BLaER1 treated with 17β-estradiol and CSF1 and Interleukin-3, amounts not matched to agents 10 nM and 100 nM (cell line): ENCODE measurements at regions not wholly inside any gene's neighbourhood (a gene's known extent, or its start where the extent isn't known, plus 50 kb on each side); places are given as distances from the start of the nearest gene placed in this dataset.

Experiments
- H3K27ac ChIP-seq, 11 experiments: shearing (Covaris generic); formaldehyde crosslinking; 2 replicates each; pipeline ENCODE4 v1.8.1; 2022
- H3K27me3 ChIP-seq, 11 experiments: shearing (Covaris generic); formaldehyde crosslinking; 2 replicates each; pipeline ENCODE4 v1.8.1; 2022
- H3K36me3 ChIP-seq, 11 experiments: shearing (Covaris generic); formaldehyde crosslinking; 2 replicates each; pipeline ENCODE4 v1.8.1; 2022
- H3K4me1 ChIP-seq, 10 experiments: shearing (Covaris generic); formaldehyde crosslinking; 2 replicates each; pipeline ENCODE4 v1.8.1; 2022
- H3K4me2 ChIP-seq, 11 experiments: shearing (Covaris generic); formaldehyde crosslinking; 2 replicates each; pipeline ENCODE4 v1.8.1; 2022
- H3K4me3 ChIP-seq, 10 experiments: shearing (Covaris generic); formaldehyde crosslinking; 2 replicates each; pipeline ENCODE4 v1.8.1; 2022
- H3K9ac ChIP-seq, 11 experiments: shearing (Covaris generic); formaldehyde crosslinking; 2 replicates each; pipeline ENCODE4 v1.8.1; 2022
- H3K9me3 ChIP-seq, 11 experiments: shearing (Covaris generic); formaldehyde crosslinking; replicated peaks in 1 of 11; 2 replicates each; pipeline ENCODE4 v1.8.1; 2022
- H4K20me1 ChIP-seq, 11 experiments: shearing (Covaris generic); formaldehyde crosslinking; 2 replicates each; pipeline ENCODE4 v1.8.1; 2022
- Cebpa-rat ChIP-seq, 11 experiments: shearing (Covaris generic); IDR thresholded peaks; 2 replicates each; pipeline ENCODE4 v1.8.1; 2022

DNA sequence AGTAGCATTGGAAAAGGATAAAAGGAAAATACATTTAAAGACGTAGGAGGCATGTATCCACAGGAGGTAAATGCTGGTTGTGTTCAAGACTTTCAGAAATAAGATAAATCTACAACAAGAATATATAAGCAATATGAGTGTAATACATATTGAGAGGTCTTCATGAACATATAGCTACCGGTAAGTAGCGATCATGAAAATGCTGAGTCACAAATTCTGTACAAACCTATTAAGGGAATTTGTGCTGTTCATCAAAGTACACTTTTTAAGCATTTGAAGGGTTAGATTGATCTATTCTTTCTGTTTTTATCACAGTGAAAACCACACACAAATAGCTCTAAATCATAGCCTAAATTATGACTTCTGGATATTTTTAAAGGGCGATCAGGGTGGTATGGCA lies 173.1 kb upstream of the NYAP2 start:
- no peak overlapping the region for H3K4me3 ChIP-seq
- H3K4me2 ChIP-seq: no peak overlapping the region
- peaks cover 0 to 6% (median 0%) of the 10 kb centered on the region in 11 experiments; a peak in 4 of 22 replicates for H3K9me3 ChIP-seq
- no peak for TF ChIP-seq Cebpa-rat (IDR thresholded peaks at IDR 0.05)
- no peak overlapping the region for H3K27ac ChIP-seq
- no peak overlapping the region for H3K9ac ChIP-seq
- no peaks in the 10 kb centered on the region for H3K36me3 ChIP-seq
- H3K27me3 ChIP-seq: no peaks in the 10 kb centered on the region
- no peaks in the 10 kb centered on the region for H4K20me1 ChIP-seq
- H3K4me1 ChIP-seq: no peaks in the 10 kb centered on the region

DNA sequence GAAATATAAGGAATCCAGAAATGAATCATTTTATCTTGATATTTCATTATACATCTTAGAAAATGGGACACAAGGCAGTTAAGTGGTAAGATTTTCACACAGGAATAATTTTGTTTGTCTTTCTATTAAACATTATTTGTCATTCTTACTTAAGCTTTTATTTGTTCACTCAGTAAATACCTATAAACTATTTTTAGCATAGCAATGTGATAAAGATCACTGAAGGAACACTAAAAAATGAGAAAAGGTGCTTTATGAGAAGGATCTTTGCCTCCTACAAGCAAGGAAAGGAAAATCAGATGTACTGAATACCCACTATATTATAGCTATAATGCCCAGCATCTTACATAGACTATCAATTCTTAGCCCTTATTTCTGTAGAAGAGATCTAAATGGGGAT lies 176.2 kb upstream of the NYAP2 start:
- no peak overlapping the region for H3K9ac ChIP-seq
- H3K4me2 ChIP-seq: no peak overlapping the region
- no peaks in the 10 kb centered on the region for H3K27me3 ChIP-seq
- H4K20me1 ChIP-seq: no peaks in the 10 kb centered on the region
- H3K27ac ChIP-seq: no peak overlapping the region
- H3K36me3 ChIP-seq: no peaks in the 10 kb centered on the region
- no peaks in the 10 kb centered on the region for H3K4me1 ChIP-seq
- H3K9me3 ChIP-seq: no peaks in the 10 kb centered on the region
- H3K4me3 ChIP-seq: no peak overlapping the region
- TF ChIP-seq Cebpa-rat (IDR thresholded peaks at IDR 0.05): no peak

DNA sequence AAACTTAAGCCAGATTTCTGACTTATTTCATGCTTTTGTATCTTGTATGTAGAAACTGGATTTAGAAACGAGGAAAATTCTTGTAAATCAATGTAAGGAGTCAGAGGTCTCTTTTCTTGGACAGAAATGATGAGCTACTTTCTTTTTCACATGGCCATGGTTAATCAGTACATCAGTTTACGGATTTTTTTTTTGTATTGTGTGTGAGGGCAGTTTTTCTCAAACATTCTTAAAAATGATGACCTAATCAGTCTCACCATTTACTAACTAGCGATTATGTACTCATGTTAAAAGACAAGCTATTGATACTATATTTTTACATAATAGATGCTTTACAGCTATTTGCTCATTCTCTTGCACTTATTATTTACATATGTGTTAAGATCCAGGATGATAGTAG lies 165.2 kb upstream of the DOCK10 start:
- H3K4me1 ChIP-seq: no peaks in the 10 kb centered on the region
- H3K9ac ChIP-seq: no peak overlapping the region
- H3K27ac ChIP-seq: no peak overlapping the region
- no peak for TF ChIP-seq Cebpa-rat (IDR thresholded peaks at IDR 0.05)
- H3K9me3 ChIP-seq: peaks cover 0 to 5% (median 0%) of the 10 kb centered on the region in 11 experiments; a peak in 1 of 22 replicates
- no peak overlapping the region for H3K4me3 ChIP-seq
- H3K27me3 ChIP-seq: no peaks in the 10 kb centered on the region
- H3K36me3 ChIP-seq: no peaks in the 10 kb centered on the region
- no peak overlapping the region for H3K4me2 ChIP-seq
- H4K20me1 ChIP-seq: no peaks in the 10 kb centered on the region

DNA sequence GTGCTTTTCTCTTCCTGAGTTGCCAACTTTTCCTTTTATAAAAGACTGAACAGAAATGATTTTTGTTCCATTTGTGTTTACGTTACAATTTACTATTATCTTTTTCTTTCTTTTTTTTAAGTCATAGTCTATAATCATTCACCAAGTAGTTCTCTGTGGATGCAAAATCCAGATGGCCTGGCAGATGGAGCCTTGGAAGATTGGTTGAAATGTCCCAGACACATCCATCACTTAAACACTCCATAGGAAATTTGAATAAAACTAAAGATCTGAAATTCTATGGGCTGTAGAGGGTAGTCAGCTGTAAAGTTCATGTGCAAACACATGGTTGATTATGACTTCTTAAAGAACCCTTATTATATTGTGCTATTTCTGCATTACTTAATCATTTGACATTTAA lies 164.8 kb upstream of the DOCK10 start:
- TF ChIP-seq Cebpa-rat (IDR thresholded peaks at IDR 0.05): no peak
- no peak overlapping the region for H3K27ac ChIP-seq
- no peaks in the 10 kb centered on the region for H4K20me1 ChIP-seq
- H3K4me3 ChIP-seq: no peak overlapping the region
- H3K9me3 ChIP-seq: peaks cover 0 to 5% (median 0%) of the 10 kb centered on the region in 11 experiments; a peak in 1 of 22 replicates
- H3K4me1 ChIP-seq: no peaks in the 10 kb centered on the region
- no peaks in the 10 kb centered on the region for H3K36me3 ChIP-seq
- no peaks in the 10 kb centered on the region for H3K27me3 ChIP-seq
- no peak overlapping the region for H3K4me2 ChIP-seq
- no peak overlapping the region for H3K9ac ChIP-seq

DNA sequence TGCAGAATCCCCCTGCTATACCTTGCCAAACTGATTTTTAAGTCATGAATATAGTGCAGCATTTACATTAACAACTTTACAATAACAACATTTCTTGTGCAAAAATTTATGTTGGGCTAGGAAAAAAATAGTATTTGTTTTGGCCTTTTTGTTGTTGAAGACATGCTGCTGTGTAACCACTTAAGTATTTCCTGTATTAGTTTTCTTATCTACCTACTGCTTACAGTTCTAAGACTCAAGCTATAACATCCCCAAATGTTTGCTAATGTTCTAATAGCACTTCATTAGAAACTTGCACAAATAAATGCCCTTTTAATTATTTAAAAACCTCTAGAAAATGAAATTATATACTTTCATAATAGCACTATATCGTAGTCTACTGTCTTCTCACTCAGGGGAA lies 154.3 kb upstream of the DOCK10 start:
- no peak overlapping the region for H3K4me2 ChIP-seq
- H3K9me3 ChIP-seq: no peaks in the 10 kb centered on the region
- H3K9ac ChIP-seq: no peak overlapping the region
- H3K27me3 ChIP-seq: no peaks in the 10 kb centered on the region
- TF ChIP-seq Cebpa-rat (IDR thresholded peaks at IDR 0.05): no peak
- no peak overlapping the region for H3K27ac ChIP-seq
- no peaks in the 10 kb centered on the region for H4K20me1 ChIP-seq
- H3K36me3 ChIP-seq: no peaks in the 10 kb centered on the region
- H3K4me1 ChIP-seq: no peaks in the 10 kb centered on the region
- no peak overlapping the region for H3K4me3 ChIP-seq

DNA sequence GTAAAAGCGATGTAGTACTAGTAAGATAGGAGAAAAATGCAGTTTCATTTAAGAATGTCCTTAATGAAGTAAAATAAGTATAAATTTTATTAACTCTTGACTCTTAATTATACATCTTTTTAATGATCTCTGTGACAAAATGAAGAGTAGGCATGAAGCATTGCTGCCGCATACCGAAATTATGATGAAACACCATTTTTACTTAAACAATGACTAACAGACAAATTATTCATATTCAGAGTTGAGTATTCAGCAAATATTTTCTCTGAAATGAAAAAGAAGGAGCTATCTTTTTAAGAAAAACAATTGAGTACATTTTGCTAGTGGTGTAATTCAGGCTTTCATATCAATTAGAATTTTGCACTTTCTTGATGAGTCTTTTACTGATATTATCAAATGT lies 150.6 kb upstream of the DOCK10 start:
- Histone ChIP-seq H3K27me3 (no peaks in the 10 kb centered on the region), H3K36me3 (no peaks in the 10 kb centered on the region), H3K27ac (no peak overlapping the region), H3K9me3 (no peaks in the 10 kb centered on the region), H3K4me3 (no peak overlapping the region), H3K4me1 (no peaks in the 10 kb centered on the region), H4K20me1 (no peaks in the 10 kb centered on the region), H3K9ac (no peak overlapping the region), H3K4me2 (no peak overlapping the region)
- no peak for TF ChIP-seq Cebpa-rat (IDR thresholded peaks at IDR 0.05)

DNA sequence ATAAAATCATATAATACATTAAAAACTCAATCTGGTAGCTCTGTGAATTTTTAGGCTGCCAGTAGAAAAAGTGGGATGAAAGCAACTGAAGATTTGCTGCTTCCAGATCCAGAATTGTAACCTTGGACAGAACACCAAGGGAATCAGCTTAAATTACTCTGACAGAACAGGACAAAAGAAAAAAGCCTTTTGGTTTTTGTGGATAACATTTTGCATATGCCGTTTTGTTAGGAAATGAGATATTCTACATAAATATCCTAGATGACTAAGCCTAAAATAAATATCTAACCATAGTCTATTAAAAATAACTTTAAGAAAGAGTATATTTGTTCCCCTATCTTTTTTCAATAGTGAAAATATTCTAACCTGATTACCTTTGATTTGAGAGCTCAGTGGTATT lies 148.7 kb upstream of the DOCK10 start:
- no peaks in the 10 kb centered on the region for H3K4me1 ChIP-seq
- H3K9ac ChIP-seq: no peak overlapping the region
- no peaks in the 10 kb centered on the region for H4K20me1 ChIP-seq
- H3K4me3 ChIP-seq: no peak overlapping the region
- no peaks in the 10 kb centered on the region for H3K36me3 ChIP-seq
- no peak overlapping the region for H3K4me2 ChIP-seq
- no peak overlapping the region for H3K27ac ChIP-seq
- no peak for TF ChIP-seq Cebpa-rat (IDR thresholded peaks at IDR 0.05)
- H3K9me3 ChIP-seq: no peaks in the 10 kb centered on the region
- H3K27me3 ChIP-seq: no peaks in the 10 kb centered on the region

DNA sequence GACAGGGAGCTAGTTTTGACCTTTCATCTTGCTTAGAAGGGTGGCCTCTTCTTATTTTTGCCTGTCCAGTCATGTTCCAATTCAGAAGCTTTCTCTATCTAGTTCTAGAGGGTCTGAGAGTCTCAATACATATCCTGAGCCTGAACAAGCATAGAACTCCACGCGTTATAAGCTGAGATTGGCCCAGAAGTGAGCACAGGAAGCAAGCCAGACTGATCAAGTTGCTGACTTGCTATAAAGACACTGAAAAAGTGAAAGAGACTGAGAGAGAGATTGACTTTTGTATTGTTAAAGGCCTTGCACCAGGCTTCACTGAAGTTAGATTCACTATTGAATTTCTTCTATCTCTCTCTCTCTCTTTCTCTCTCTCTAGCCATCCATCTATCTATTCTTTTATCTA lies 142.7 kb upstream of the DOCK10 start:
- Histone ChIP-seq H3K9ac (no peak overlapping the region), H3K4me2 (no peak overlapping the region), H3K36me3 (no peaks in the 10 kb centered on the region), H3K4me3 (no peak overlapping the region), H4K20me1 (no peaks in the 10 kb centered on the region), H3K27me3 (no peaks in the 10 kb centered on the region), H3K4me1 (no peaks in the 10 kb centered on the region), H3K27ac (no peak overlapping the region), H3K9me3 (no peaks in the 10 kb centered on the region)
- no peak for TF ChIP-seq Cebpa-rat (IDR thresholded peaks at IDR 0.05)

DNA sequence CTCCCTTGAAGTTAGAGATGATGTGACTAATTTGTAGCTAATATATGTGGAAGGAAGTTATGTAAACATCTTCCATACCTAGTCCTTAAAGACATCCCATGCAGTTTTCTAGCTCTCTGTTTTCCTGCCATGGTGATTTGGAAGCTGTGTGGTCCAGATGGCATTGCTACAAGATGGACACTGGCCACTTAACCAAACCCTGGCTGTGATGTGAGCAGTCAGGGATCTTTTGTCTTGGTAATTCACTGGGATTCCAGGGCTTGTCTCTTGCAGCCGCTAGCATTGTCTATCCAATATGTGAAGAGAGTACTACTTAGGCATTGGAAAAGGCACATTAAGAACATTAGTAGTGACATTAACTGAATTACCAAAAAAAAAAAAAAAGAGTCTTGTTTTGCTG lies 139.9 kb upstream of the DOCK10 start:
- Histone ChIP-seq H4K20me1 (no peaks in the 10 kb centered on the region), H3K9me3 (no peaks in the 10 kb centered on the region), H3K9ac (no peak overlapping the region), H3K4me3 (no peak overlapping the region), H3K27me3 (no peaks in the 10 kb centered on the region), H3K4me2 (no peak overlapping the region), H3K4me1 (0 out of 20 replicates have a peak, but pooled peaks cover 0 to under 1% (median 0%) of the 10 kb centered on the region in 10 experiments), H3K27ac (no peak overlapping the region), H3K36me3 (no peaks in the 10 kb centered on the region)
- TF ChIP-seq Cebpa-rat (IDR thresholded peaks at IDR 0.05): no peak

DNA sequence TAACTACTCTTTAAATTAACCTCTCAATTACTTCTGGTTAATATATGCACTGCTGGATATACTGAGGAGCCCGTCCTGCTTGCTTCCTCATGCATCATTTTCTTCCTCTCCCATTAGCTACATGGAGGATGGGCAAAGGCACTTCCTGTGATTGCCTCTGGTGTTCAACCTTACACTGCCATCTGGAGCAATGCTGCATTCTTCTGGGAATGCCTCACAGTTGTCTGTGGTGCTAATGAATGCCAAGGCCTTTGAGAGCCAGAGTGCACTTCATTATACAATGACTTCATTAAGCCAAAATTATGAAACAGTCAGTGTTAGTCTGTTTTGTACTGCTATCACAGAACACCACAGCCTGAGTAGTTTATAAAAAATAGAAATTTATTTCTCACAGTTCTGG lies 134.8 kb upstream of the DOCK10 start:
- Histone ChIP-seq H3K4me1 (0 out of 20 replicates have a peak, but pooled peaks cover 0 to 4% (median 0%) of the 10 kb centered on the region in 10 experiments), H3K4me2 (no peak overlapping the region)

More for the DNA sequence above, 134.8 kb upstream of the DOCK10 start:
- Histone ChIP-seq H4K20me1 (no peaks in the 10 kb centered on the region), H3K27ac (no peak overlapping the region), H3K27me3 (no peaks in the 10 kb centered on the region), H3K9me3 (no peaks in the 10 kb centered on the region), H3K4me3 (no peak overlapping the region), H3K9ac (no peak overlapping the region), H3K36me3 (no peaks in the 10 kb centered on the region)
- no peak for TF ChIP-seq Cebpa-rat (IDR thresholded peaks at IDR 0.05)
